ENCODE measurements at regions not wholly inside any gene's neighbourhood (a gene's known extent, or its start where the extent isn't known, plus 50 kb on each side); places are given as distances from the start of the nearest gene placed in this dataset.

GRCh38 chr2:116073731-116074130, 1631.3 kb downstream of the DPP10 start:
- H3K4me3 ChIP-seq = no peak overlapping the region
- no peaks in the 10 kb centered on the region for H3K4me1 ChIP-seq
- TF ChIP-seq POLR2AphosphoS5 (IDR thresholded peaks at IDR 0.05) = no peak
- no peak for TF ChIP-seq CTCF (IDR thresholded peaks at IDR 0.05)
- TF ChIP-seq POLR2A (IDR thresholded peaks at IDR 0.05) = no peak
- H3K27ac ChIP-seq = no peak overlapping the region
- H3K9me3 ChIP-seq = no peaks in the 10 kb centered on the region
- intact Hi-C loops (cut with DNase I; ENCODE audit: low total_unique reads) = no loop called here
- H3K36me3 ChIP-seq = no peaks in the 10 kb centered on the region
- no peak for DNase-seq (ENCODE audit: low spot score in 2 of 2)
- no peaks in the 10 kb centered on the region for H3K27me3 ChIP-seq

GRCh38 chr2:116074161-116074560, 1631.7 kb downstream of the DPP10 start:
- Histone ChIP-seq H3K4me1 (no peaks in the 10 kb centered on the region), H3K27me3 (no peaks in the 10 kb centered on the region), H3K36me3 (no peaks in the 10 kb centered on the region), H3K4me3 (no peak overlapping the region), H3K9me3 (no peaks in the 10 kb centered on the region), H3K27ac (no peak overlapping the region)
- TF ChIP-seq CTCF (IDR thresholded peaks at IDR 0.05) (no peak), POLR2AphosphoS5 (IDR thresholded peaks at IDR 0.05) (no peak), POLR2A (IDR thresholded peaks at IDR 0.05) (no peak)
- intact Hi-C loops (cut with DNase I; ENCODE audit: low total_unique reads) = no loop called here
- no peak for DNase-seq (ENCODE audit: low spot score in 2 of 2)

GRCh38 chr2:116088236-116088635, 1645.8 kb downstream of the DPP10 start:
- no peaks in the 10 kb centered on the region for H3K4me1 ChIP-seq
- H3K36me3 ChIP-seq = no peaks in the 10 kb centered on the region
- no peak overlapping the region for H3K4me3 ChIP-seq
- no peaks in the 10 kb centered on the region for H3K27me3 ChIP-seq
- H3K27ac ChIP-seq = no peak overlapping the region
- TF ChIP-seq POLR2AphosphoS5 (IDR thresholded peaks at IDR 0.05) (no peak), POLR2A (IDR thresholded peaks at IDR 0.05) (no peak), CTCF (IDR thresholded peaks at IDR 0.05) (no peak)
- intact Hi-C loops (cut with DNase I; ENCODE audit: low total_unique reads) = no loop called here
- peaks cover 0 to 12% of the 10 kb centered on the region in 2 donors for H3K9me3 ChIP-seq
- DNase-seq (ENCODE audit: low spot score in 2 of 2) = no peak

GRCh38 chr2:116094196-116094595, 1651.8 kb downstream of the DPP10 start:
- no peak overlapping the region for H3K4me3 ChIP-seq
- H3K9me3 ChIP-seq = peaks cover 0 to 12% of the 10 kb centered on the region in 2 donors
- no peaks in the 10 kb centered on the region for H3K27me3 ChIP-seq
- H3K36me3 ChIP-seq = no peaks in the 10 kb centered on the region
- no peak overlapping the region for H3K27ac ChIP-seq
- DNase-seq (ENCODE audit: low spot score in 2 of 2) = no peak
- TF ChIP-seq POLR2A (IDR thresholded peaks at IDR 0.05) (no peak), POLR2AphosphoS5 (IDR thresholded peaks at IDR 0.05) (no peak), CTCF (IDR thresholded peaks at IDR 0.05) (no peak)
- intact Hi-C loops (cut with DNase I; ENCODE audit: low total_unique reads) = no loop called here
- no peaks in the 10 kb centered on the region for H3K4me1 ChIP-seq

- intact Hi-C loops (cut with DNase I; ENCODE audit: low total_unique reads) = no loop called here
- Histone ChIP-seq H3K4me3 (no peak overlapping the region), H3K27ac (no peak overlapping the region)
Observed at GRCh38 chr2:116095636-116096035, 1653.2 kb downstream of the DPP10 start.

More at GRCh38 chr2:116095636-116096035, 1653.2 kb downstream of the DPP10 start:
- Histone ChIP-seq H3K36me3 (no peaks in the 10 kb centered on the region), H3K27me3 (no peaks in the 10 kb centered on the region), H3K4me1 (no peaks in the 10 kb centered on the region), H3K9me3 (peaks cover 0 to 5% of the 10 kb centered on the region in 2 donors)
- DNase-seq (ENCODE audit: low spot score in 2 of 2) = no peak
- no peak for TF ChIP-seq POLR2A (IDR thresholded peaks at IDR 0.05)
- TF ChIP-seq CTCF (IDR thresholded peaks at IDR 0.05) = no peak
- no peak for TF ChIP-seq POLR2AphosphoS5 (IDR thresholded peaks at IDR 0.05)

Data from breast epithelium (tissue), 4 donors.